Lower leg skin (tissue), 4 donors: ENCODE measurements at regions not wholly inside any gene's neighbourhood (a gene's known extent, or its start where the extent isn't known, plus 50 kb on each side); places are given as distances from the start of the nearest gene placed in this dataset.

ENCODE experiments used
- DNase-seq, 2 donors: peaks; one replicate each; pipeline ENCODE4 v3.0.0-alpha.2; 2019; ENCODE audit warnings: low spot score in 2 of 2
- H3K4me3 ChIP-seq: fragments of 200-600 bp; sonication (generic); 2 replicates; pipeline ENCODE4 v1.5.1; 2017; ENCODE audit warnings: mild to moderate bottlenecking, low read depth; ENCODE audit not compliant: poor library complexity, severe bottlenecking
- POLR2A ChIP-seq, 2 donors: fragments of 450-650 bp; IDR thresholded peaks; one replicate each; pipeline ENCODE4 v1.6.1; 2016 to 2017; ENCODE audit warnings: antibody characterized with exemption in 2 of 2, mild to moderate bottlenecking in 1 of 2, moderate library complexity in 1 of 2
- WGBS, 2 donors: methylation state at CpG; one replicate each; pipeline ENCODE4 v1.1.5; 2018; 5-methylcytosine and 5-hydroxymethylcytosine counted together
- intact Hi-C: fragments of 100-400 bp; cut with DNase I; formaldehyde crosslinking; loops from one replicate; pipeline ENCODE4 v1.15.0; 2023; ENCODE audit warnings: low total_unique reads
- TF ChIP-seq, protein P1 (sequence below), 3 donors: fragments of 450-650 bp; IDR thresholded peaks; one replicate each; pipeline ENCODE4 v1.5.1; 2016; ENCODE audit warnings: antibody characterized with exemption in 3 of 3, mild to moderate bottlenecking in 3 of 3, moderate library complexity in 2 of 3

DNA sequence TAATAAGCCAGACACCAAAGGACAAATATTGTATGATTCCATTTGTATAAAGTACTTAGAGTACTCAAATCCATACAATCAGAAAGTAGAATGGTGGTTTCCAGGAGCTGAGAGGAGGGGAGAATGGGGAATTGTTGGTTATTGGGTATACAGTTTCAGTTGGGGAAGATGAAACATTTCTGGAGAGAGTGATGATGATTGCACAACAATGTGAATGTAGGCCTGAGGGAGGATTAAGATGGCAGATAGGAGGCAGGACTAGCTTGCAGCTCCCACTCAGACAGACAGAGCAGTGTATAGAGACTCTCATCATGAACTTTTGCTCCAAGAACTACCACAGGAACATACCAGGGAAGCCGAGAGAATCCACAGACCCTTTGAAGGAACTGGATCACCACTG, 75.7 kb upstream of the PAK3 start:
- WGBS, 2 donors: 83 to 100% methylated on average over 1 of the region's 1 CpG
- no peak for TF ChIP-seq POLR2A (IDR thresholded peaks at IDR 0.05)
- TF ChIP-seq, protein P1, sequence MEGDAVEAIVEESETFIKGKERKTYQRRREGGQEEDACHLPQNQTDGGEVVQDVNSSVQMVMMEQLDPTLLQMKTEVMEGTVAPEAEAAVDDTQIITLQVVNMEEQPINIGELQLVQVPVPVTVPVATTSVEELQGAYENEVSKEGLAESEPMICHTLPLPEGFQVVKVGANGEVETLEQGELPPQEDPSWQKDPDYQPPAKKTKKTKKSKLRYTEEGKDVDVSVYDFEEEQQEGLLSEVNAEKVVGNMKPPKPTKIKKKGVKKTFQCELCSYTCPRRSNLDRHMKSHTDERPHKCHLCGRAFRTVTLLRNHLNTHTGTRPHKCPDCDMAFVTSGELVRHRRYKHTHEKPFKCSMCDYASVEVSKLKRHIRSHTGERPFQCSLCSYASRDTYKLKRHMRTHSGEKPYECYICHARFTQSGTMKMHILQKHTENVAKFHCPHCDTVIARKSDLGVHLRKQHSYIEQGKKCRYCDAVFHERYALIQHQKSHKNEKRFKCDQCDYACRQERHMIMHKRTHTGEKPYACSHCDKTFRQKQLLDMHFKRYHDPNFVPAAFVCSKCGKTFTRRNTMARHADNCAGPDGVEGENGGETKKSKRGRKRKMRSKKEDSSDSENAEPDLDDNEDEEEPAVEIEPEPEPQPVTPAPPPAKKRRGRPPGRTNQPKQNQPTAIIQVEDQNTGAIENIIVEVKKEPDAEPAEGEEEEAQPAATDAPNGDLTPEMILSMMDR (IDR thresholded peaks at IDR 0.05): no peak
- intact Hi-C loops: no loop called here
- no peak overlapping the region for H3K4me3 ChIP-seq
- DNase-seq: no peak

DNA sequence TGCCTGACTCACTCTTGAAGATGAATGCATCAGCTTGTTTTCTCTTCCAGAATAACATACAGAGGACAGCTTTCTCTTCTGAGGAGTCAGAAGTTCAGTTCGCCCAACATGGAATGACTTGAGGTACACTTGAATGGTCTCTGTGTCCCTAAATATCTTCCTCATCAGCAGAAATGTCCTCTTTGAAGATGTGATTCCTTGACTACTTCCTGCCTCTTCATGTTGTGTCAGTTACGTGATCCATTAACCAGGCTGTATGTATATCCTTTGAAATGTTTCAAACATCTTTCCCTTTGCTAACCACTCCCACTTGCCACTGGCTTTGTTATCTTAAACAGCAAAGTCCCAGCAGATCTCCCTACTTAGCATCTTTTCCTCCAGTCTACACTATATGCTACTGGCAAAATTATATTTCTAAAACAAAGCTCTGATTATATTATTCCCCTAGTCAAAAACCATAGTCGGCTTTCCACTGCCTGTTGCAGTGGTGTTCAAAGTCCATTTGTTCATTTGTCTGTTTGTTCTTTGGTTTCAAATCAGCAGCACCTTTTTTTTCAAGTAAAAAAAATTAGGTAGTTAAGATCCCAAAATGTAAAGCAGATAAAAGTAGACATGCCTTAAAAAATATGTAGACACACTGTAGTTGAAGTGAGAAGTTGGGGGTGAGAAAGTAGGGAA, 82.1 kb upstream of the PAK3 start:
- no peak for TF ChIP-seq POLR2A (IDR thresholded peaks at IDR 0.05)
- TF ChIP-seq, protein P1 (IDR thresholded peaks at IDR 0.05): no peak
- DNase-seq: no peak
- H3K4me3 ChIP-seq: no peak overlapping the region
- WGBS, 2 donors: 78 to 80% methylated on average over 2 to 3 of the region's 3 CpGs
- intact Hi-C loops: no loop called here

DNA sequence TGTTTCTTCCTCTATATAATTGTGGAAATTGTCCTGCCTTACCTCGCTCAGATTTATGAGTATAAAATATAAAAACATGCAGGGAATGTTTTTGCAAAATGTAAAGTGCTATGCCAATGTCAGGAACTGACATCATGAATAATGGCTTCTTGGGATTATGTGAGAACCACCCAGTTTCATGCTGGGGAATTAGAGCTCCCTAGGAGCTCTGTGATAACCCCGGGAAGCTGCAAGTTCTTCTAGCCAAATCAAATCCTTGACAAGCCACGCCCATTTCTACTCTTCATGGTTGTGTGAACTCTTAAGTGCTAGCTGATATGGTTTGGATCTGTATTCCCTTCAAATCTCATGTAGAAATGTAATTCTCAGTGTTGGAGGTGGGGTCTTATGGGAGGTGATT, 85.9 kb upstream of the PAK3 start:
- DNase-seq: no peak
- WGBS, 2 donors: 38 to 58% methylated on average over 3 of the region's 3 CpGs
- intact Hi-C loops: no loop called here
- H3K4me3 ChIP-seq: no peak overlapping the region
- TF ChIP-seq, protein P1 (IDR thresholded peaks at IDR 0.05): no peak
- no peak for TF ChIP-seq POLR2A (IDR thresholded peaks at IDR 0.05)

- TF ChIP-seq, protein P1 (IDR thresholded peaks at IDR 0.05): no peak
- TF ChIP-seq POLR2A (IDR thresholded peaks at IDR 0.05): no peak
- intact Hi-C loops: no loop called here
- 25 to 55% methylated on average over 3 of the region's 3 CpGs for WGBS, 2 donors
- no peak for DNase-seq
- no peak overlapping the region for H3K4me3 ChIP-seq
Measured at GRCh38 chrX:111009256-111009655, 86.7 kb upstream of the PAK3 start.

- WGBS, 2 donors: 73 to 76% methylated on average over 2 of the region's 2 CpGs
- H3K4me3 ChIP-seq: no peak overlapping the region
- intact Hi-C loops: no loop called here
- no peak for TF ChIP-seq POLR2A (IDR thresholded peaks at IDR 0.05)
- TF ChIP-seq, protein P1 (IDR thresholded peaks at IDR 0.05): no peak
- DNase-seq: no peak
Measured at GRCh38 chrX:111008126-111008525, 87.9 kb upstream of the PAK3 start.

- DNase-seq: no peak
- no peak overlapping the region for H3K4me3 ChIP-seq
- TF ChIP-seq, protein P1 (IDR thresholded peaks at IDR 0.05): no peak
- TF ChIP-seq POLR2A (IDR thresholded peaks at IDR 0.05): no peak
- intact Hi-C loops: no loop called here
- 40 to 78% methylated on average over 1 of the region's 1 CpG for WGBS, 2 donors
Measured at GRCh38 chrX:111007238-111007637, 88.8 kb upstream of the PAK3 start.
